Kasumi-1 (cell line): ENCODE measurements at regions not wholly inside any gene's neighbourhood (a gene's known extent, or its start where the extent isn't known, plus 50 kb on each side); places are given as distances from the start of the nearest gene placed in this dataset.
A peak's percentile ranks its signal among the peaks of the same experiment; 100 is the strongest.

Experiments used
- DNase-seq, 2 experiments: peaks; one replicate each; lab custom pipeline; 2025; lab: John Stamatoyannopoulos, UW

GRCh38 chr4:181951265-181951664, 291.9 kb upstream of the TENM3 start:
- DNase-seq = no peak

- DNase-seq = peak; percentile 36 to 63
Observed at GRCh38 chr4:181952478-181952877, 290.7 kb upstream of the TENM3 start.

GRCh38 chr4:181956512-181956911, 286.7 kb upstream of the TENM3 start:
- no peak for DNase-seq

GRCh38 chr4:181957088-181957487, 286.1 kb upstream of the TENM3 start:
- no peak for DNase-seq

- no peak for DNase-seq
Observed at GRCh38 chr4:181958446-181958845, 284.8 kb upstream of the TENM3 start.

- no peak for DNase-seq
Observed at GRCh38 chr4:181959121-181959520, 284.1 kb upstream of the TENM3 start.

- no peak for DNase-seq
Observed at GRCh38 chr4:181960384-181960783, 282.8 kb upstream of the TENM3 start.

GRCh38 chr4:181962321-181962720, 280.9 kb upstream of the TENM3 start:
- no peak for DNase-seq

GRCh38 chr4:181964731-181965130, 278.5 kb upstream of the TENM3 start:
- DNase-seq = no peak

- DNase-seq = no peak
Observed at GRCh38 chr4:181966104-181966551, 277.1 kb upstream of the TENM3 start.

- no peak for DNase-seq
Observed at GRCh38 chr4:181967401-181967800, 275.8 kb upstream of the TENM3 start.

- DNase-seq = no peak
Observed at GRCh38 chr4:181968371-181968770, 274.8 kb upstream of the TENM3 start.

GRCh38 chr4:181969151-181969550, 274.1 kb upstream of the TENM3 start:
- DNase-seq = no peak

- DNase-seq = no peak
Observed at GRCh38 chr4:181970366-181970765, 272.8 kb upstream of the TENM3 start.

- peak; percentile 7 to 29 for DNase-seq
Observed at GRCh38 chr4:181971411-181971810, 271.8 kb upstream of the TENM3 start.

GRCh38 chr4:181971973-181972372, 271.2 kb upstream of the TENM3 start:
- DNase-seq = no peak

GRCh38 chr4:181976764-181977163, 266.4 kb upstream of the TENM3 start:
- no peak for DNase-seq

GRCh38 chr4:181982437-181982836, 260.8 kb upstream of the TENM3 start:
- DNase-seq = no peak

GRCh38 chr4:181982856-181983255, 260.3 kb upstream of the TENM3 start:
- DNase-seq = no peak

GRCh38 chr4:181987392-181987791, 255.8 kb upstream of the TENM3 start:
- DNase-seq = no peak

- DNase-seq = no peak
Observed at GRCh38 chr4:181989071-181989470, 254.1 kb upstream of the TENM3 start.

- DNase-seq = no peak
Observed at GRCh38 chr4:181991369-181992108, 251.7 kb upstream of the TENM3 start.

- no peak for DNase-seq
Observed at GRCh38 chr4:181998398-181999295, 244.6 kb upstream of the TENM3 start.
